Astrocyte (in vitro differentiated cells and primary cell): ENCODE measurements at regions not wholly inside any gene's neighbourhood (a gene's known extent, or its start where the extent isn't known, plus 50 kb on each side); places are given as distances from the start of the nearest gene placed in this dataset.
"Not testable (repeated sequence)": the region's sequence is repeated elsewhere in the genome, so short reads cannot be mapped to it uniquely, and the experiment has no call there.

Source experiments
- DNase-seq: peaks from one replicate; pipeline ENCODE4 v3.0.0-alpha.2; 2010; ENCODE audit warnings: low read depth
- FAIRE-seq: peaks from 2 replicates; lab custom pipeline; 2011; peaks lifted over from hg19 to GRCh38; lab: Jason Lieb, UNC
- H2AFZ ChIP-seq: 2 replicates; pipeline ENCODE4 v1.6.0; 2012; ENCODE audit warnings: low read depth, low read length, inconsistent platforms
- H3K27ac ChIP-seq: 2 replicates; pipeline ENCODE4 v1.5.1; 2011; ENCODE audit warnings: low read depth, low read length, inconsistent platforms
- H3K27me3 ChIP-seq: 2 replicates; pipeline ENCODE4 v1.6.0; 2011; ENCODE audit warnings: low read length, inconsistent platforms; ENCODE audit not compliant: insufficient read depth
- H3K36me3 ChIP-seq: 2 replicates; pipeline ENCODE4 v1.5.1; 2011; ENCODE audit warnings: low read length, inconsistent platforms; ENCODE audit not compliant: insufficient read depth
- H3K4me1 ChIP-seq: 2 replicates; pipeline ENCODE4 v1.5.1; 2011; ENCODE audit warnings: low read length, inconsistent platforms; ENCODE audit not compliant: insufficient read depth
- H3K4me2 ChIP-seq: 2 replicates; pipeline ENCODE4 v1.6.0; 2012; ENCODE audit warnings: low read length, inconsistent platforms
- H3K4me3 ChIP-seq: 2 replicates; pipeline ENCODE4 v1.5.1; 2011; ENCODE audit warnings: low read depth, mild to moderate bottlenecking, low read length, inconsistent platforms; ENCODE audit not compliant: insufficient read depth
- H3K79me2 ChIP-seq: 2 replicates; pipeline ENCODE4 v1.6.0; 2012; ENCODE audit warnings: mild to moderate bottlenecking, low read length, inconsistent platforms; ENCODE audit not compliant: insufficient read depth
- H3K9ac ChIP-seq: 2 replicates; pipeline ENCODE4 v1.6.0; 2012; ENCODE audit warnings: mild to moderate bottlenecking, low read length, inconsistent platforms
- H3K9me3 ChIP-seq: 2 replicates; pipeline ENCODE4 v1.5.1; 2012; ENCODE audit warnings: low read depth, mild to moderate bottlenecking, low read length, inconsistent platforms; ENCODE audit not compliant: insufficient read depth
- H4K20me1 ChIP-seq: 2 replicates; pipeline ENCODE4 v1.6.0; 2012; ENCODE audit warnings: low read length, inconsistent platforms; ENCODE audit not compliant: insufficient read depth
- H3K27ac Mint-ChIP-seq: one replicate; pipeline ENCODE4 v1.8.0; 2021; ENCODE audit warnings: mild to moderate bottlenecking, mixed read lengths; ENCODE audit not compliant: unreplicated experiment
- H3K27me3 Mint-ChIP-seq: one replicate; pipeline ENCODE4 v1.8.0; 2021; ENCODE audit warnings: low read depth, mixed read lengths; ENCODE audit not compliant: unreplicated experiment
- H3K36me3 Mint-ChIP-seq: one replicate; pipeline ENCODE4 v1.8.0; 2021; ENCODE audit warnings: low read depth, mixed read lengths; ENCODE audit not compliant: unreplicated experiment
- H3K4me1 Mint-ChIP-seq: one replicate; pipeline ENCODE4 v1.8.0; 2021; ENCODE audit warnings: low read depth, mixed read lengths; ENCODE audit not compliant: unreplicated experiment
- H3K4me3 Mint-ChIP-seq: one replicate; pipeline ENCODE4 v1.8.0; 2021; ENCODE audit warnings: mild to moderate bottlenecking, moderate library complexity, mixed read lengths; ENCODE audit not compliant: unreplicated experiment
- H3K9me3 Mint-ChIP-seq: one replicate; pipeline ENCODE4 v1.8.0; 2021; ENCODE audit warnings: mild to moderate bottlenecking, mixed read lengths; ENCODE audit not compliant: unreplicated experiment
- EZH2 ChIP-seq: IDR thresholded peaks from 2 replicates; pipeline ENCODE4 v1.6.1; 2012; ENCODE audit warnings: mild to moderate bottlenecking, low read length, inconsistent platforms; ENCODE audit not compliant: insufficient read depth
- TF ChIP-seq, protein P1 (sequence below): IDR thresholded peaks from 2 replicates; pipeline ENCODE4 v1.5.1; 2011; ENCODE audit warnings: low read depth, mild to moderate bottlenecking, inconsistent platforms, low read length, moderate library complexity; ENCODE audit not compliant: insufficient read depth

DNA sequence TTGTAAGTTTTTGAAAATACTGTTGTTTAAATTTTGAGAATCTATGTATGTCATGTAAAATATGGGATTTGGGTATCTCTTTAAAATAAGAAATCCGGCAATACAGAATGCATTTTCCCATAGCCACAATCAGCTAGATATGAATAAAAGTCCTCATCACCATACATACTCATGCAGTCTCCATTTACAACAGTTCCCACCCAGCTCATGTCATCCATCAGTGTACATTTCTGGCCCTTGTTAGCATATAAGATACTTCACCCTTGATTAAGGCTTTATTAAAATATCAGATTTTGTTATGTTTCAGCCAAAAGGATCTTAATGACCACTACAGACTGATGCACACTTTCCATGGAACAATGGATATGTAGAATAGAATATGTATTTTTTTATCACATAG is 218.0 kb downstream of the DPY19L2 start:
- H3K4me1 Mint-ChIP-seq, result no peaks in the 10 kb centered on the region

DNA sequence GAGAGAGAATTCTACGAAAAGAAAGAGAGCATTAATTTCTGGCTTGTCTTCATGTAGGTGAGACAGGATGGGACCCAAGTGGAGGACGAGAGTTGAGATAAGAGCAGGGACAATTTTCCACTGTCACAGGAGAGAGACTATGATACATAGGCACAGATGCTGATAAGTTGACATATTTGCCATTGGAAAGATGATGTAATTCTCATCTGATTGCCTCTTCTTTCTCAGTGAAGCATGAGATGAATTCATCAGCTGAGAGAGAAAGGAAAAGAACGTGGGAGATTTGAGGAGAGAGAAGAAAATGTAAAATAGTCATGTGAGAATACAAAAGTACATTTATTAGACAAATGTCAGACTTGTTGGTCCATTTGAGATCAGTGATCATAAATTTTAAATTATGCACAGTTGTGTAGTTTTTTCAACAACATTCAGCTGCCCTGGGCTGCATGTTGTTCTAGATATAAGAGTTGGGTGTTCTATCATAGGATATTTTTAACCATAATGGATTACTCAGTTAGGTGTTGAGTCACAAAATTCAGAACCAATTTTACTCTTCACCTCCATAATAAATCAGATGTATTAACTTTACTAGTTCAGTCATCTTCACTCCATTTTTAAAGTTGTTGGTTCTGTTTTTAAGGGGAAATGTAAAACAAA is 222.9 kb downstream of the DPY19L2 start:
- Histone ChIP-seq H3K79me2 (no peaks in the 10 kb centered on the region), H3K27ac (no peak overlapping the region), H3K4me2 (no peak overlapping the region), H3K36me3 (no peaks in the 10 kb centered on the region), H3K9ac (no peak overlapping the region), H3K9me3 (no peaks in the 10 kb centered on the region), H3K4me3 (no peak overlapping the region), H3K4me1 (no peaks in the 10 kb centered on the region), H4K20me1 (no peaks in the 10 kb centered on the region), H3K27me3 (no peaks in the 10 kb centered on the region), H2AFZ (no peak overlapping the region)
- Mint-ChIP-seq H3K27ac (no peak overlapping the region), H3K36me3 (no peaks in the 10 kb centered on the region), H3K4me3 (no peak overlapping the region), H3K4me1 (no peaks in the 10 kb centered on the region), H3K9me3 (no peaks in the 10 kb centered on the region), H3K27me3 (no peaks in the 10 kb centered on the region)
- TF ChIP-seq, protein P1, sequence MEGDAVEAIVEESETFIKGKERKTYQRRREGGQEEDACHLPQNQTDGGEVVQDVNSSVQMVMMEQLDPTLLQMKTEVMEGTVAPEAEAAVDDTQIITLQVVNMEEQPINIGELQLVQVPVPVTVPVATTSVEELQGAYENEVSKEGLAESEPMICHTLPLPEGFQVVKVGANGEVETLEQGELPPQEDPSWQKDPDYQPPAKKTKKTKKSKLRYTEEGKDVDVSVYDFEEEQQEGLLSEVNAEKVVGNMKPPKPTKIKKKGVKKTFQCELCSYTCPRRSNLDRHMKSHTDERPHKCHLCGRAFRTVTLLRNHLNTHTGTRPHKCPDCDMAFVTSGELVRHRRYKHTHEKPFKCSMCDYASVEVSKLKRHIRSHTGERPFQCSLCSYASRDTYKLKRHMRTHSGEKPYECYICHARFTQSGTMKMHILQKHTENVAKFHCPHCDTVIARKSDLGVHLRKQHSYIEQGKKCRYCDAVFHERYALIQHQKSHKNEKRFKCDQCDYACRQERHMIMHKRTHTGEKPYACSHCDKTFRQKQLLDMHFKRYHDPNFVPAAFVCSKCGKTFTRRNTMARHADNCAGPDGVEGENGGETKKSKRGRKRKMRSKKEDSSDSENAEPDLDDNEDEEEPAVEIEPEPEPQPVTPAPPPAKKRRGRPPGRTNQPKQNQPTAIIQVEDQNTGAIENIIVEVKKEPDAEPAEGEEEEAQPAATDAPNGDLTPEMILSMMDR, result no peak
- no peak for TF ChIP-seq EZH2
- DNase-seq, result no peak
- FAIRE-seq, result no peak

More for the DNA sequence above, 218.0 kb downstream of the DPY19L2 start:
- no peak overlapping the region for H3K27ac Mint-ChIP-seq
- H3K9me3 Mint-ChIP-seq, result no peaks in the 10 kb centered on the region
- Histone ChIP-seq H3K4me2 (no peak overlapping the region), H4K20me1 (no peaks in the 10 kb centered on the region), H3K4me1 (no peaks in the 10 kb centered on the region), H3K36me3 (no peaks in the 10 kb centered on the region), H3K9me3 (no peaks in the 10 kb centered on the region), H2AFZ (no peak overlapping the region), H3K9ac (no peak overlapping the region), H3K4me3 (no peak overlapping the region), H3K27ac (no peak overlapping the region), H3K27me3 (no peaks in the 10 kb centered on the region), H3K79me2 (no peaks in the 10 kb centered on the region)
- TF ChIP-seq, protein P1, result no peak
- TF ChIP-seq EZH2, result no peak
- H3K36me3 Mint-ChIP-seq, result no peaks in the 10 kb centered on the region
- no peak overlapping the region for H3K4me3 Mint-ChIP-seq
- H3K27me3 Mint-ChIP-seq, result no peaks in the 10 kb centered on the region
- FAIRE-seq, result no peak
- DNase-seq, result no peak

DNA sequence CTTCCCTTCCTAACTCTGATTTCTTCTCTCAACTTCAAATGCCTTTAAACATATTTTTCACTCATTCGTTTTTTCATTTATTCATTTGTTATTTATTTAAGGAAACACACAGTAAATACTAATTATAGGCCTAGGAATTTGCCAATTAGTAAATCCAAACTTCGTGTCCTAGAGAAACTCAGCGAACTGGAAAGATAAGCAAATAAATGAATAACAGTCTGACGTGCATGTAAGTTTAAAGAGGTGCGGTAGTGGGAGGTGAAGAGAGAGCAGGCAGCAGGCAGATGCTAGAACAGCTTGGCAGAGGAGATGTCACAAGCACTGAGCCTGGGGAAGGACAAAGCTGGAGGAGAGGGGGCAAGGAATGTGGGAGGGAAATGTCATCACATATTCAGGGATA is 228.2 kb downstream of the DPY19L2 start:
- Histone ChIP-seq H3K9me3 (no peaks in the 10 kb centered on the region), H3K79me2 (no peaks in the 10 kb centered on the region), H3K4me3 (no peak overlapping the region), H4K20me1 (no peaks in the 10 kb centered on the region), H2AFZ (no peak overlapping the region), H3K4me2 (no peak overlapping the region), H3K9ac (no peak overlapping the region), H3K27me3 (no peaks in the 10 kb centered on the region), H3K36me3 (no peaks in the 10 kb centered on the region), H3K27ac (no peak overlapping the region), H3K4me1 (no peaks in the 10 kb centered on the region)
- no peak overlapping the region for H3K4me3 Mint-ChIP-seq
- no peak overlapping the region for H3K27ac Mint-ChIP-seq
- DNase-seq (peak; percentile 0), FAIRE-seq (no peak)
- H3K27me3 Mint-ChIP-seq, result no peaks in the 10 kb centered on the region
- TF ChIP-seq EZH2, result no peak
- TF ChIP-seq, protein P1, result no peak
- H3K36me3 Mint-ChIP-seq, result no peaks in the 10 kb centered on the region
- H3K4me1 Mint-ChIP-seq, result no peaks in the 10 kb centered on the region
- H3K9me3 Mint-ChIP-seq, result peaks cover 6% of the 10 kb centered on the region

DNA sequence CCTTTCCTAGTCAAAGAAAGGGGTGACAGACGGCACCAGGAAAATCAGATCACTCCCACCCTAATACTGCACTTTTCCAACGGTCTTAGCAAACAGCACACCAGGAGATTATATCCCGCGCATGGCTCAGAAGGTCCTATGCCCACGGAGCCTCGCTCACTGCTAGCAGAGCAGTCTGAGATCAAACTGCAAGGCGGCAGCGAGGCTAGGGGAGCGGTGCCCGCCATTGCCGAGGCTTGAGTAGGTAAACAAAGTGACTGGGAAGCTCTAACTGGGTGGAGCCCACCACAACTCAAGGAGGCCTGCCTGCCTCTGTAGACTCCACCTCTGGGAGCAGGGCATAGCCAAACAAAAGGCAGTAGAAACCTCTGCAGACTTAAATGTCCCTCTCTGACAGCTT is 233.9 kb downstream of the DPY19L2 start:
- not testable (repeated sequence) for H3K79me2 ChIP-seq, FAIRE-seq, H4K20me1 ChIP-seq, H3K27ac ChIP-seq, H3K36me3 Mint-ChIP-seq, H3K4me1 Mint-ChIP-seq, H3K4me2 ChIP-seq, DNase-seq, H3K4me1 ChIP-seq, H3K27ac Mint-ChIP-seq, H3K4me3 Mint-ChIP-seq, H3K27me3 Mint-ChIP-seq, H3K27me3 ChIP-seq, H2AFZ ChIP-seq, H3K4me3 ChIP-seq, H3K9me3 ChIP-seq, H3K36me3 ChIP-seq, H3K9ac ChIP-seq
- peaks cover 19% of the 10 kb centered on the region for H3K9me3 Mint-ChIP-seq
